ENCODE measurements at regions not wholly inside any gene's neighbourhood (a gene's known extent, or its start where the extent isn't known, plus 50 kb on each side); places are given as distances from the start of the nearest gene placed in this dataset.

DNA sequence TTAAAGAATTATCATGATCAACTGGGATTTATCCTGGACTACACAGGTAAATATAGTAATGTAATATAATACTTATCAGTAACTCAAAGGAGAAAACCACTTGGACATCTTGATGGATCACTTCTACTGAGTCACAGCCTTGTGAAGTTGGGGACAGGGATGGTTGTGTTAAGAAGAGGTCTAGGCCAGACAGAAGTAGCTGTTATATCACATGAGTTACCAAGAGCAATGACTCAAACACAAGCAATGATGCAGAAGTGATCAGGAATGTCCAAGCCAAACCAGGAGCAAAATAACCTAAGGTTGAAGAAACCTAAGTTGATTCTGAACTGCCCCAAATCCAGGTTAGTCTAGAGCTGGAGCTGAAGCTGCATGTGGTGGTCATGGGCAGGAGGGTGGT lies 424.5 kb upstream of the DAB1 start:
- ChIA-PET POLR2A (no interaction called here), CTCF (no interaction called here)
- TF ChIP-seq, protein P1, sequence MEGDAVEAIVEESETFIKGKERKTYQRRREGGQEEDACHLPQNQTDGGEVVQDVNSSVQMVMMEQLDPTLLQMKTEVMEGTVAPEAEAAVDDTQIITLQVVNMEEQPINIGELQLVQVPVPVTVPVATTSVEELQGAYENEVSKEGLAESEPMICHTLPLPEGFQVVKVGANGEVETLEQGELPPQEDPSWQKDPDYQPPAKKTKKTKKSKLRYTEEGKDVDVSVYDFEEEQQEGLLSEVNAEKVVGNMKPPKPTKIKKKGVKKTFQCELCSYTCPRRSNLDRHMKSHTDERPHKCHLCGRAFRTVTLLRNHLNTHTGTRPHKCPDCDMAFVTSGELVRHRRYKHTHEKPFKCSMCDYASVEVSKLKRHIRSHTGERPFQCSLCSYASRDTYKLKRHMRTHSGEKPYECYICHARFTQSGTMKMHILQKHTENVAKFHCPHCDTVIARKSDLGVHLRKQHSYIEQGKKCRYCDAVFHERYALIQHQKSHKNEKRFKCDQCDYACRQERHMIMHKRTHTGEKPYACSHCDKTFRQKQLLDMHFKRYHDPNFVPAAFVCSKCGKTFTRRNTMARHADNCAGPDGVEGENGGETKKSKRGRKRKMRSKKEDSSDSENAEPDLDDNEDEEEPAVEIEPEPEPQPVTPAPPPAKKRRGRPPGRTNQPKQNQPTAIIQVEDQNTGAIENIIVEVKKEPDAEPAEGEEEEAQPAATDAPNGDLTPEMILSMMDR (IDR thresholded peaks at IDR 0.05; ENCODE audit: control extremely low read depth, extremely low read depth, low read depth, missing control alignments) = no peak
- no peak for DNase-seq (ENCODE audit: extremely low spot score)

DNA sequence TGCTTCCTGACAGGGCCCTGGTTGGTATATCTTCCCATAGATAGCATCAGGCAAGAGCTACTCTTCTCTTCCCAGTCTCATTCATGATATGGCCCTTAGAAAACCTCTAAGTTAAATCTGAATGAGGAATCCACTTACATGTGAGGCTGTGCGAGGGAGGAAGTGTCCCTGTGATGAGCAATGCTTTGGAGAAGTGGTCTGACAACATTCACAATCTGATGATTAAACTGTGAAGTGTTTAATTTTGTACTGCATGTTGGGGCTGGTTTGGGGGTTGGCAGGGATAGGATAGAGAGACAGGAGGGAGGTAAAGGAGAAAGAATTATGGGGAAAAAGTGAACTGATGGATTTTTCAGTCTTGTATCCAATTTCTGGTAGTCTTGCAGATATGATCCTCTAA lies 421.2 kb upstream of the DAB1 start:
- no peak for DNase-seq (ENCODE audit: extremely low spot score)
- CTCF ChIA-PET = no interaction called here
- TF ChIP-seq, protein P1 (IDR thresholded peaks at IDR 0.05; ENCODE audit: control extremely low read depth, extremely low read depth, low read depth, missing control alignments) = no peak
- POLR2A ChIA-PET = no interaction called here

DNA sequence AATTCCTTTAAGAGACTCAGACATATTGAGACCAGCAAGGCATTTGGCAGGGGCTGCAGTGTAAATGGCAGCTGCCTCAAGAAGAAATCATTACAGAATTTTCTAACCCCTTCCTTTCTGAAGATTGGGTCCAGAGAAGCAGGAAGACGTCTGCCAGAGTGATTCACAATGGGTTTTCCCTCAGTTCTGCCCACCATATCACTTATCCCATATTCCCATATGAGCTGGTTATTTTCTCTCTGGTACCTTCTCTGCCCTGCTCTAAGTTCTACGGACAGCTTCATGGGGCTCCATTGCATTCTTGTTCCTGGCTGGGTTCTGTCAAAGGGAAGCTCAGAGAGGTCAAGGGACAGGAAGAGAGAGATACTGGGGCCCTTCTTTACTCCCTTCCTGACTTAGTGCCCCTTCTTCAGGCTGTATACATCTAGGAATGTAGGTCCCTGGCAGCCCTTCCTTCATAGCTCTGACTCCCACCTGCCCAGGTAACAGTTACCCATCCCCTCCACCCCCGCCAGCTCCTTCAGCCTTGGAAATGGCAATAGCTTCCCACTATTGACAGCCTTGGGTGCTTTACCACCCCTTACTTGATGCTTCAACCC lies 420.6 kb upstream of the DAB1 start:
- POLR2A ChIA-PET = no interaction called here
- no peak for DNase-seq (ENCODE audit: extremely low spot score)
- TF ChIP-seq, protein P1 (IDR thresholded peaks at IDR 0.05; ENCODE audit: control extremely low read depth, extremely low read depth, low read depth, missing control alignments) = no peak
- CTCF ChIA-PET = no interaction called here

DNA sequence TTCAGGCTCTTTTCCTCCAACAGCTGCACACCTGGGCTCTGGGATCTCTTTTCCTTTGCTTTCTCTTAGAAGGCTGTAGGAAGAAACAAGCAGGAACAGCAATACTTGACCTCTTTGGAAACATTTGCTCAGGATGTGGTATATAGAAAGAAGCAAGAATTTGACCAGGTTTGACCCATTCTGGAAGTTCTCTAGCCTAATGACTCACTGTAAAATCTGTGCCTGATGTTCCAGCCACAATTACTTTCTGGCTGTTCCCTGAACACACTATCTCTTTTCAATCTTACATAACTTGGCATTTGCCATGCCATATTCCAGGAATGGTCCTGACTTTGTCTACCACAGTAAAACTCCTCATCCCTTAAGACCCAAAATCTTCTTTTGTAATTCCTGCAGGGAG lies 419.9 kb upstream of the DAB1 start:
- TF ChIP-seq, protein P1 (IDR thresholded peaks at IDR 0.05; ENCODE audit: control extremely low read depth, extremely low read depth, low read depth, missing control alignments) = no peak
- POLR2A ChIA-PET = no interaction called here
- CTCF ChIA-PET = no interaction called here
- no peak for DNase-seq (ENCODE audit: extremely low spot score)

DNA sequence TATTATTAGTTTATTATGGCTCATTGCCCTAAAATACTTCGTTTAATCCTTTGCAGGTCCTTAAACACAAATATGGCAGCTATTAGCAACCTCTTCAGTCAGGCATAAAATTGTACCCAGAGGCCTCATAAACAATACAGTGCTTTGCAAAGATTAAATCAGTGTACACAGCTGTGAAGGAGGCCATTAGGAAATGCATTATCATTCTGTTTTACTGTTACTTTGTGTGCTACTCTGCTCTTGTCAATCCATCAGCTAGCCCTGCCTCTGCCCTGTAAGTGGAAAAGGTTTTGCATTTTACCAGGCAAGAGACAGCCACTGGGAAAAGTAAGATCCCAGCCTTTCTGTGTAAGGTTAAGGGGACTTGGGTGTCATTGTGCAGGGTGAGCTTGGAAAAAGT lies 415.7 kb upstream of the DAB1 start:
- ChIA-PET POLR2A (no interaction called here), CTCF (no interaction called here)
- TF ChIP-seq, protein P1 (IDR thresholded peaks at IDR 0.05; ENCODE audit: control extremely low read depth, extremely low read depth, low read depth, missing control alignments) = no peak
- no peak for DNase-seq (ENCODE audit: extremely low spot score)

DNA sequence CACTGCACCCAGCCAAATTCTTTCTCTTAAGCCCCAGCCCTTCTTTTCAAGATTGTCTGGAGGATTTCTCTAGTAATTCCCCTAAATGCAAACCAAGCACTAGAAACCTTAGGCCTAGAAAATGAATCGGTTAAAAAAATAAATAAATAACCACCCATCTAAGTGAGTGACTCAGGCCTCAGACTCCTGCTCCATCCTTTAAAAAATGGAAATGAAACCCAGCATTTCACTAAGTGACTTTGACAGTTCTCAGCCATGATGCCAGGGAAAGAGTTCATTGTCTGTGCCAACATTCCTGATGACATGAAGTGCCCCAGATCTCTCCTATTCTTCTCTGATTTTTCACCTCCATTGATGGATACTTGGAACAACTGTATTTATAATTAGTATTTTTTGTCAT lies 415.2 kb upstream of the DAB1 start:
- ChIA-PET CTCF (no interaction called here), POLR2A (no interaction called here)
- DNase-seq (ENCODE audit: extremely low spot score) = no peak
- TF ChIP-seq, protein P1 (IDR thresholded peaks at IDR 0.05; ENCODE audit: control extremely low read depth, extremely low read depth, low read depth, missing control alignments) = no peak

DNA sequence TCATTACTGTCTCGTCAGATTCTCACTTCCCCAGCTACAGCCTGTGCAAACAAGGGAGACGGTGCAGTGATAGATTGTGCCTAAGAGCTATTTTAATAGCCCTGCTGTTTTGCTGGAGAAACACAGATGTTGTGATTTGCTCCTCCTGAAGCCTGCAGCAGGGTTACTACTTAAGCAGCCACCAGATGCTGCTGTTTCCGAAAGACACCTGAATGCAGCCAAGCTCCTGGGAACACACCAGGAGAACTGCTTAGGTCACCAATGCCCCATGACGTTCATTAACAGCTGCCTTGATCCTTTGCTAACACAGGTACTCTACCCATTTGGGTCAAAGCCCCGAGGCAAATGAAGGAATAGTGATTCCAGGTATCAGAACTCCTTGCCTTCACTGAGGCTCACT lies 411.8 kb upstream of the DAB1 start:
- no peak for DNase-seq (ENCODE audit: extremely low spot score)
- POLR2A ChIA-PET = no interaction called here
- CTCF ChIA-PET = interaction anchor here (1.0 kb wide), 1 partner anchor 25 kb away, joined by 4 read pairs; no protein-coding TSS in a partner anchor
- TF ChIP-seq, protein P1 (IDR thresholded peaks at IDR 0.05; ENCODE audit: control extremely low read depth, extremely low read depth, low read depth, missing control alignments) = no peak

Data from GM10248 (cell line).